ENCODE measurements at regions not wholly inside any gene's neighbourhood (a gene's known extent, or its start where the extent isn't known, plus 50 kb on each side); places are given as distances from the start of the nearest gene placed in this dataset.

DNA sequence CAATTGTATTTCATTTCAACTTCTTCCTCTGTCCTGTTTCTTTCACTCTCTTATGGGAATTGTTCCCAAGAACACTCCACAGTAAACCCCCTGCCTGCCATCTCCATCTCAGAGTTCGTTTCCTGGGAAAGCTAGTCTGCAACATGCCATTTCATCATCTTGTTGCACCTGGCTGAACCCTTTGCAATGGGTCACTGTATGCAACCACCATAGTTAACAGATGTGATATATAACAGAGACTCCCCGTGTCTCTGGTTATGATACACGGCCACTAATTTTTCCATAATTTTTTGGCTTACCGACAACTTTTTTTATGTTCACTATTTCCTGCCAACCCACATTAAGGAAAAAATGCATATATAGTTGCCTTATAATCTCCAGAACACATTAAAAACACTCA, 95.5 kb downstream of the CHST2 start:
- TF ChIP-seq, protein P1, sequence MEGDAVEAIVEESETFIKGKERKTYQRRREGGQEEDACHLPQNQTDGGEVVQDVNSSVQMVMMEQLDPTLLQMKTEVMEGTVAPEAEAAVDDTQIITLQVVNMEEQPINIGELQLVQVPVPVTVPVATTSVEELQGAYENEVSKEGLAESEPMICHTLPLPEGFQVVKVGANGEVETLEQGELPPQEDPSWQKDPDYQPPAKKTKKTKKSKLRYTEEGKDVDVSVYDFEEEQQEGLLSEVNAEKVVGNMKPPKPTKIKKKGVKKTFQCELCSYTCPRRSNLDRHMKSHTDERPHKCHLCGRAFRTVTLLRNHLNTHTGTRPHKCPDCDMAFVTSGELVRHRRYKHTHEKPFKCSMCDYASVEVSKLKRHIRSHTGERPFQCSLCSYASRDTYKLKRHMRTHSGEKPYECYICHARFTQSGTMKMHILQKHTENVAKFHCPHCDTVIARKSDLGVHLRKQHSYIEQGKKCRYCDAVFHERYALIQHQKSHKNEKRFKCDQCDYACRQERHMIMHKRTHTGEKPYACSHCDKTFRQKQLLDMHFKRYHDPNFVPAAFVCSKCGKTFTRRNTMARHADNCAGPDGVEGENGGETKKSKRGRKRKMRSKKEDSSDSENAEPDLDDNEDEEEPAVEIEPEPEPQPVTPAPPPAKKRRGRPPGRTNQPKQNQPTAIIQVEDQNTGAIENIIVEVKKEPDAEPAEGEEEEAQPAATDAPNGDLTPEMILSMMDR (IDR thresholded peaks at IDR 0.05): no peak
- TF ChIP-seq EZH2 (IDR thresholded peaks at IDR 0.05; ENCODE audit: borderline replicate concordance, insufficient read depth, low read depth, low read length, poor library complexity, severe bottlenecking): no peak

Data from B cell (primary cell).